IMR-90 (cell line): ENCODE measurements at regions not wholly inside any gene's neighbourhood (a gene's known extent, or its start where the extent isn't known, plus 50 kb on each side); places are given as distances from the start of the nearest gene placed in this dataset.

Experiments used
- ATAC-seq: fragments of 200-7000 bp; cut with Tn5 transposase; 2 replicates; pipeline ENCODE4 v1.9.1; 2020; ENCODE audit warnings: low read depth, mild to moderate bottlenecking, moderate library complexity
- BruUV-seq: library from RNA; stranded (reverse); fragments of 400-500 nt; replicated peaks from 2 replicates; lab custom pipeline; 2021; lab: Mats Ljungman, UMichigan
- CTCF ChIA-PET: fragments of 300-600 bp; formaldehyde crosslinking; extraction: SDS; loops from one replicate; lab custom pipeline; 2021; ENCODE audit warnings: antibody characterized with exemption; lab: Yijun Ruan, JAX
- POLR2A ChIA-PET: fragments of 300-600 bp; sonication (Branson Sonifier 250); formaldehyde crosslinking; loops from one replicate; lab custom pipeline; 2022; ENCODE audit warnings: antibody characterized with exemption; ENCODE audit not compliant: unreplicated experiment; lab: Charles Lee
- DNase-seq: peaks from one replicate; pipeline ENCODE4 v3.0.0; 2013
- H2AFZ ChIP-seq: replicated peaks from 2 replicates; pipeline ENCODE3; 2013; ENCODE audit warnings: low read length, mild to moderate bottlenecking; ENCODE audit not compliant: poor library complexity
- H2AK5ac ChIP-seq: 2 replicates; pipeline ENCODE4 v1.6.1; 2013; ENCODE audit warnings: low read depth, low read length, inconsistent platforms
- H2AK9ac ChIP-seq: replicated peaks from 2 replicates; pipeline ENCODE3; 2013; ENCODE audit warnings: mild to moderate bottlenecking, low read depth, low read length, moderate library complexity; ENCODE audit not compliant: poor library complexity
- H2BK120ac ChIP-seq: 2 replicates; pipeline ENCODE4 v1.6.1; 2013; ENCODE audit warnings: low read depth, low read length, inconsistent platforms
- H2BK15ac ChIP-seq: 3 replicates; pipeline ENCODE4 v1.6.1; 2013; ENCODE audit warnings: low read depth, low read length, inconsistent platforms
- H2BK20ac ChIP-seq: 2 replicates; pipeline ENCODE4 v1.6.1; 2013; ENCODE audit warnings: low read depth, mild to moderate bottlenecking, inconsistent platforms, low read length, moderate library complexity
- H2BK5ac ChIP-seq: 2 replicates; pipeline ENCODE4 v1.6.1; 2013; ENCODE audit warnings: mild to moderate bottlenecking, low read depth, low read length, inconsistent platforms; ENCODE audit not compliant: poor library complexity, severe bottlenecking
- H3K14ac ChIP-seq: replicated peaks from 2 replicates; pipeline ENCODE4 v1.6.1; 2013; ENCODE audit warnings: low read depth, low read length, inconsistent platforms
- H3K18ac ChIP-seq: 2 replicates; pipeline ENCODE4 v1.6.1; 2013; ENCODE audit warnings: low read depth, low read length, control low read depth
- H3K23ac ChIP-seq: 2 replicates; pipeline ENCODE4 v1.6.1; 2013; ENCODE audit warnings: low read depth, low read length, inconsistent platforms
- H3K27ac ChIP-seq: 2 replicates; pipeline ENCODE4 v1.5.1; 2013; ENCODE audit warnings: mild to moderate bottlenecking, control low read depth, low read length; ENCODE audit not compliant: insufficient read depth
- H3K27me3 ChIP-seq: 2 replicates; pipeline ENCODE4 v1.6.1; 2013; ENCODE audit warnings: low read length; ENCODE audit not compliant: control insufficient read depth, insufficient read depth
- H3K36me3 ChIP-seq: 2 replicates; pipeline ENCODE4 v1.6.1; 2013; ENCODE audit warnings: low read length, mixed read lengths; ENCODE audit not compliant: control insufficient read depth, insufficient read depth
- H3K4ac ChIP-seq: 2 replicates; pipeline ENCODE4 v1.6.1; 2013; ENCODE audit warnings: low read depth, low read length, inconsistent platforms
- H3K4me1 ChIP-seq: 2 replicates; pipeline ENCODE4 v1.6.1; 2013; ENCODE audit warnings: low read length, mixed read lengths; ENCODE audit not compliant: control insufficient read depth, insufficient read depth
- H3K4me2 ChIP-seq: 2 replicates; pipeline ENCODE4 v1.6.1; 2013; ENCODE audit warnings: low read depth, mild to moderate bottlenecking, control low read depth, low read length, moderate library complexity
- H3K4me3 ChIP-seq: 2 replicates; pipeline ENCODE4 v1.5.1; 2013; ENCODE audit warnings: low read depth, mild to moderate bottlenecking, control low read depth, low read length, moderate library complexity; ENCODE audit not compliant: insufficient read depth
- H3K56ac ChIP-seq: 2 replicates; pipeline ENCODE4 v1.6.1; 2013; ENCODE audit warnings: low read length, inconsistent platforms; ENCODE audit not compliant: insufficient read depth; ENCODE audit errors: extremely low read depth
- H3K79me1 ChIP-seq, 2 experiments: 2 replicates each; pipeline ENCODE4 v1.6.1; 2013; ENCODE audit warnings: low read length in 2 of 2, inconsistent platforms in 1 of 2, low read depth in 1 of 2
- H3K9ac ChIP-seq: 2 replicates; pipeline ENCODE4 v1.6.1; 2013; ENCODE audit warnings: low read depth, low read length, control low read depth
- H3K9me1 ChIP-seq: 2 replicates; pipeline ENCODE4 v1.6.1; 2013; ENCODE audit warnings: low read length, inconsistent platforms; ENCODE audit not compliant: insufficient read depth
- H3K9me3 ChIP-seq: 2 replicates; pipeline ENCODE4 v1.6.1; 2013; ENCODE audit warnings: low read length; ENCODE audit not compliant: control insufficient read depth, insufficient read depth
- H4K20me1 ChIP-seq: 2 replicates; pipeline ENCODE4 v1.6.1; 2013; ENCODE audit warnings: low read length, inconsistent platforms; ENCODE audit not compliant: insufficient read depth
- H4K5ac ChIP-seq: 2 replicates; pipeline ENCODE4 v1.6.1; 2013; ENCODE audit warnings: mild to moderate bottlenecking, low read depth, low read length, control low read depth
- H4K8ac ChIP-seq, 2 experiments: 2 replicates each; pipeline ENCODE4 v1.6.1; 2013; ENCODE audit warnings: low read depth in 2 of 2, low read length in 2 of 2, control low read depth in 1 of 2, inconsistent platforms in 1 of 2
- H4K91ac ChIP-seq: 2 replicates; pipeline ENCODE4 v1.6.1; 2013; ENCODE audit warnings: low read depth, low read length, inconsistent platforms; ENCODE audit not compliant: insufficient read depth
- BHLHE40 ChIP-seq: fragments of 150-350 bp; IDR thresholded peaks from 2 replicates; pipeline ENCODE4 v1.6.1; 2016; ENCODE audit warnings: mild to moderate bottlenecking, low read depth, low read length
- CEBPB ChIP-seq: IDR thresholded peaks from 2 replicates; pipeline ENCODE4 v1.6.1; 2012; ENCODE audit warnings: low read depth, low read length, improper control_type of control experiment
- CHD1 ChIP-seq: IDR thresholded peaks from 2 replicates; pipeline ENCODE4 v1.6.1; 2012; ENCODE audit warnings: low read depth, low read length, improper control_type of control experiment
- CTCF ChIP-seq: conservative IDR thresholded peaks from 2 replicates; pipeline ENCODE4 v1.5.1; 2012; ENCODE audit warnings: mild to moderate bottlenecking, low read depth, low read length, improper control_type of control experiment
- ELK1 ChIP-seq: fragments of 150-350 bp; IDR thresholded peaks from 2 replicates; pipeline ENCODE4 v1.6.1; 2016; ENCODE audit warnings: low read depth, mild to moderate bottlenecking, low read length, moderate library complexity, borderline replicate concordance
- FOS ChIP-seq: fragments of 150-350 bp; IDR thresholded peaks from 2 replicates; pipeline ENCODE4 v1.6.1; 2016; ENCODE audit warnings: low read depth, low read length
- MAFK ChIP-seq: IDR thresholded peaks from 2 replicates; pipeline ENCODE4 v1.6.1; 2012; ENCODE audit warnings: low read depth, low read length, improper control_type of control experiment
- MAZ ChIP-seq: IDR thresholded peaks from 2 replicates; pipeline ENCODE4 v1.6.1; 2012; ENCODE audit warnings: low read depth, mild to moderate bottlenecking, low read length, improper control_type of control experiment, moderate library complexity, borderline replicate concordance
- MXI1 ChIP-seq: IDR thresholded peaks from 2 replicates; pipeline ENCODE4 v1.6.1; 2012; ENCODE audit warnings: low read depth, mild to moderate bottlenecking, low read length, moderate library complexity, borderline replicate concordance
- NFE2L2 ChIP-seq: fragments of 150-350 bp; IDR thresholded peaks from 2 replicates; pipeline ENCODE4 v1.6.1; 2016; ENCODE audit warnings: low read depth, mild to moderate bottlenecking, low read length
- POLR2A ChIP-seq: IDR thresholded peaks from 2 replicates; pipeline ENCODE4 v1.6.1; 2012; ENCODE audit warnings: mild to moderate bottlenecking, low read depth, low read length
- RAD21 ChIP-seq: IDR thresholded peaks from 2 replicates; pipeline ENCODE4 v1.6.1; 2012; ENCODE audit warnings: low read length, improper control_type of control experiment
- RCOR1 ChIP-seq: IDR thresholded peaks from 2 replicates; pipeline ENCODE4 v1.6.1; 2012; ENCODE audit warnings: mild to moderate bottlenecking, low read length, improper control_type of control experiment; ENCODE audit not compliant: insufficient replicate concordance
- RFX5 ChIP-seq: IDR thresholded peaks from 2 replicates; pipeline ENCODE4 v1.8.0; 2012; ENCODE audit warnings: low read depth, mild to moderate bottlenecking, low read length, moderate library complexity
- SMC3 ChIP-seq: fragments of 150-350 bp; IDR thresholded peaks from 2 replicates; pipeline ENCODE4 v1.6.1; 2016; ENCODE audit warnings: low read depth, mild to moderate bottlenecking, antibody characterized with exemption, low read length, moderate library complexity
- USF2 ChIP-seq: fragments of 150-350 bp; IDR thresholded peaks from 2 replicates; pipeline ENCODE4 v1.6.1; 2017; ENCODE audit warnings: mild to moderate bottlenecking, antibody characterized with exemption, low read length, low read depth
- WGBS, 2 experiments: methylation state at CpG; one replicate each; pipeline versions ENCODE4 v1.1.5 to v1.1.7; 2013; ENCODE audit warnings: missing lambda C conversion rate in 2 of 2; ENCODE audit not compliant: insufficient read length in 1 of 2; ENCODE audit errors: extremely low coverage in 2 of 2; 5-methylcytosine and 5-hydroxymethylcytosine counted together
- dilution Hi-C: fragments of 300-500 bp; cut with HindIII; formaldehyde crosslinking; loops from one replicate; pipeline ENCODE4 v1.14.3; 2018; ENCODE audit warnings: low sequenced_read_pairs; ENCODE audit not compliant: unreplicated experiment
- in situ Hi-C: fragments of 300-500 bp; cut with MboI; formaldehyde crosslinking; loops from 3 replicates; pipeline ENCODE4 v1.14.3; 2019; ENCODE audit warnings: low sequenced_read_pairs, inconsistent platforms, mixed read lengths
- intact Hi-C: fragments of 100-400 bp; cut with micrococcal nuclease; formaldehyde crosslinking; loops from 2 replicates; pipeline ENCODE4 v1.10.0; 2022

DNA sequence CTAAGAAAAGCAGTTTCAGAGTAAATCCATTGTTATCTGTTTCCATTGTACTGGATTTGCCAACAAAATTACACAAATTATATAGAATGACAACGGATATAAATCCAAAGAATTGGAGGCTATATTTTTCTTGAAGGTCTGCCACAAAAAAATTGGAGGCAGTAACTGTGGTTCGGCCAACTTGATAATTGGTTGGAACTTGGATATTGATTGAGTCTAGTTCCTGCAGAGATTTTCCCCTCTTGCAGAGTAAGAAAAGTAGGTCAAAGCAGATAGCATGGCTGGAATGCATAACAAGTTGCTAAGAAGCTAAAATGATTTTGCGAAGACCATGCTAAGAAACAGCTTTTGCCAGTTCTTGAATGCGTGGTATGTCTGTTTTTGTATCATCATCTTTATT lies 269.6 kb upstream of the CFAP20DC start:
- H3K14ac ChIP-seq: no peak overlapping the region
- CTCF ChIA-PET: no interaction called here
- in situ Hi-C loops: no loop called here
- H3K9ac ChIP-seq: no peak overlapping the region
- no peak overlapping the region for H3K18ac ChIP-seq
- ATAC-seq (no peak), DNase-seq (no peak)
- no peaks in the 10 kb centered on the region for H3K79me1 ChIP-seq
- H3K9me3 ChIP-seq: no peaks in the 10 kb centered on the region
- no peak overlapping the region for H2AK9ac ChIP-seq
- BruUV-seq: no TSS peak
- no CpG with 5 or more reads among the region's 4 CpGs for WGBS, 2 experiments
- TF ChIP-seq RAD21 (no peak), POLR2A (no peak), RCOR1 (no peak), CHD1 (no peak), USF2 (no peak), NFE2L2 (no peak), MAZ (no peak), MXI1 (no peak), FOS (no peak), MAFK (no peak), RFX5 (no peak), CTCF (no peak), BHLHE40 (no peak), SMC3 (no peak), CEBPB (no peak), ELK1 (no peak)
- H3K56ac ChIP-seq: no peak overlapping the region
- H4K8ac ChIP-seq: no peak overlapping the region
- H3K4me3 ChIP-seq: no peak overlapping the region
- no peaks in the 10 kb centered on the region for H4K20me1 ChIP-seq
- no peaks in the 10 kb centered on the region for H3K27me3 ChIP-seq
- H2BK20ac ChIP-seq: no peak overlapping the region
- no peak overlapping the region for H2AK5ac ChIP-seq
- no peaks in the 10 kb centered on the region for H3K9me1 ChIP-seq
- H3K27ac ChIP-seq: no peak overlapping the region
- no peaks in the 10 kb centered on the region for H3K4me1 ChIP-seq
- no peak overlapping the region for H2BK120ac ChIP-seq
- intact Hi-C loops: no loop called here
- H3K36me3 ChIP-seq: no peaks in the 10 kb centered on the region
- H4K91ac ChIP-seq: no peak overlapping the region
- H2AFZ ChIP-seq: no peak overlapping the region
- H2BK15ac ChIP-seq: no peak overlapping the region
- H3K4ac ChIP-seq: no peak overlapping the region
- no peak overlapping the region for H3K4me2 ChIP-seq
- POLR2A ChIA-PET: no interaction called here
- dilution Hi-C loops: no loop called here
- no peak overlapping the region for H4K5ac ChIP-seq
- no peak overlapping the region for H2BK5ac ChIP-seq
- no peak overlapping the region for H3K23ac ChIP-seq
